ENCODE measurements at regions not wholly inside any gene's neighbourhood (a gene's known extent, or its start where the extent isn't known, plus 50 kb on each side); places are given as distances from the start of the nearest gene placed in this dataset.

DNA sequence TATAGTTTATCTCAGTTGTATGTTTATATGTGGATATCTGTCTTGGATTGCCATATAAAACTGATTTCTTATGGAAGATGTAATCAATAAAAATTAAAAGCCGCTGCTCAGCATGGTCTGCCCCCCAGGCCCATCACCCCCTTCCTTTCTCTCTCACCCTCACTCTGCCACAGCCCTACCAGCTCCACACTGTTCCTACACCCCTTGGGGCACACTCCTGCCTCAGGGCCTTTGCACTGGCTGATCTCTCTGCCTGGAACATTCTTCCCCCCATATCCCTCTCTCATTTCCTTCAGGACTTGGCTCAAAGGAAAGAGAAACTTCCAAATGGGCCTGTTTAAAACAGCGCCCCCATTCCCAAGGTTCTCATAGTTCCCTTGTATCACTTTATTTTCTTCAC, 63.1 kb downstream of the LRRC32 start:
- Mint-ChIP-seq H3K27me3 (ENCODE audit: insufficient read depth) (peaks cover 11% of the 10 kb centered on the region), H3K9me3 (no peaks in the 10 kb centered on the region; the same call in 1 of the 2 replicates), H3K36me3 (ENCODE audit: low read depth) (no peaks in the 10 kb centered on the region; the same call in 1 of the 2 replicates), H3K4me1 (ENCODE audit: low read depth) (peaks cover 27% of the 10 kb centered on the region), H3K4me3 (no peak overlapping the region), H3K27ac (no peak overlapping the region)
- TF ChIP-seq, protein P1, sequence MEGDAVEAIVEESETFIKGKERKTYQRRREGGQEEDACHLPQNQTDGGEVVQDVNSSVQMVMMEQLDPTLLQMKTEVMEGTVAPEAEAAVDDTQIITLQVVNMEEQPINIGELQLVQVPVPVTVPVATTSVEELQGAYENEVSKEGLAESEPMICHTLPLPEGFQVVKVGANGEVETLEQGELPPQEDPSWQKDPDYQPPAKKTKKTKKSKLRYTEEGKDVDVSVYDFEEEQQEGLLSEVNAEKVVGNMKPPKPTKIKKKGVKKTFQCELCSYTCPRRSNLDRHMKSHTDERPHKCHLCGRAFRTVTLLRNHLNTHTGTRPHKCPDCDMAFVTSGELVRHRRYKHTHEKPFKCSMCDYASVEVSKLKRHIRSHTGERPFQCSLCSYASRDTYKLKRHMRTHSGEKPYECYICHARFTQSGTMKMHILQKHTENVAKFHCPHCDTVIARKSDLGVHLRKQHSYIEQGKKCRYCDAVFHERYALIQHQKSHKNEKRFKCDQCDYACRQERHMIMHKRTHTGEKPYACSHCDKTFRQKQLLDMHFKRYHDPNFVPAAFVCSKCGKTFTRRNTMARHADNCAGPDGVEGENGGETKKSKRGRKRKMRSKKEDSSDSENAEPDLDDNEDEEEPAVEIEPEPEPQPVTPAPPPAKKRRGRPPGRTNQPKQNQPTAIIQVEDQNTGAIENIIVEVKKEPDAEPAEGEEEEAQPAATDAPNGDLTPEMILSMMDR (IDR thresholded peaks at IDR 0.05): peak; percentile 28; the same call in 1 of the 2 replicates
- no peak for DNase-seq

DNA sequence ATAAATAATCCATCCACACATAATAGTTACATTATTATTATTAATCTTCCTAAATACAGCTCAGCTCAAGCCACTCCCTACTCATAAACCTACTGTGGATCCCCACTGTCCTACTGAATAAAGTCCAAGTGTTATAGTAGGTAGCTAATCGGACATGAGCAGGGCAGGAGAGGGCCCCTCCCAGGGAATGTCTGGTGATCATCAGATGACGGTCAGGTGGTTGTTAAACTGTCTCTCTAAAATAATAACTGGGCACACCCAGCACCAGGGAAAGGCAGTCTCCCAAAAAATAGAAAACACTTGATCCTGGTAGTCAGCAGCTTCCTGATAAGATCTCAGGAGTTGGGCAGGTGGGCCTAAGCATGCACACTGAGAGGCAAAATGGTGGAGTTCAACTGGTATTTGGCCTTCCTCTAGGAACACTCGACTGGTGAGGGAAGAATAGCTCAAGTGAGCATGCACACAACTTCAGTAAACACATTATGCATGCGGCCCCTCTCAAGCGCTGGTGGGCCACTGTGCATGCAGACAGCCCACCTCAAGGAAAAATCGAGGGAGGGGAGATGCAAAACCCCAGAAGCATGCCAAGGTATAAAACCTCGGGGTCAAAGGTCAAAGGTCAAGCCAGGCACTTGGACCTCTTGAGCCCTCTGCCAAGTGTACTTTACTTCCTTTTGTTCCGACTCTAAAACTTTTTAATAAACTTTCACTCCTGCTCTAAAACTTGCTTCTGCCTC, 65.0 kb downstream of the LRRC32 start:
- Mint-ChIP-seq H3K9me3 (no peaks in the 10 kb centered on the region; the same call in 1 of the 2 replicates), H3K27ac (no peak overlapping the region), H3K36me3 (ENCODE audit: low read depth) (no peaks in the 10 kb centered on the region; the same call in 1 of the 2 replicates), H3K4me1 (ENCODE audit: low read depth) (peaks cover 27% of the 10 kb centered on the region), H3K4me3 (0 out of 2 replicates have a peak overlapping the region, but pooled peaks have one; percentile 26), H3K27me3 (ENCODE audit: insufficient read depth) (peaks cover 15% of the 10 kb centered on the region)
- no peak for DNase-seq
- TF ChIP-seq, protein P1 (IDR thresholded peaks at IDR 0.05): no peak

DNA sequence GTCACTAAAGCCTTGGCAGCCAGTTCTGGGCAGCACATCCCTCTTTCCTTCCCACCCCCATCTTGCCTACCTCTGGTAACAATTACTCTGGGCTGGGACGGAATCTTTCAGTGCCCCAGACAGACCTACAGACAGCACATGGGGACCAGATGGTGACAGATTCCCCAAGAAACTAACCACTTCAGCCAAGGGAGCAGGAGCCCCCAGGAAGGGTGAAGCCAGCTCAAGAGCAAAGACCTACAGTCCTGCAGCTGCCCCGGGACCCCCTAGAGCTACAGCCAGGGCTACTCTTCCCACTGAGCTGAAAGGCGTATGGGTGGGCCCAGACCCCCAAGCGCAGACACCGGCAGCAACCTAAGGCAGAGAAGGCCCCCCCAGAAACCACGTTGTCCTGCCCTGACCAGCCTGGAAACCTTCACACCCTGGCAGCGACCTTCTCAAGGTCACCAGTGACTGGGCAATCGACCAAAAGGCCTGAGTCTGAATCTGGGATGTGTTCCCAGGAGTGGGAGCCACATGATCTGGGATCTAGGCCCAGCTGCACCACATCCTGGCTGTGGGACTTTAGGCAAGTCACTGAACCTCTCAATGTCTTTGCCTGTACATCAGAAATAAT, 65.8 kb downstream of the LRRC32 start:
- Mint-ChIP-seq H3K4me3 (no peak overlapping the region), H3K27ac (peak overlapping the region; percentile 8; the same call in 1 of the 2 replicates), H3K4me1 (ENCODE audit: low read depth) (peaks cover 27% of the 10 kb centered on the region), H3K9me3 (no peaks in the 10 kb centered on the region; the same call in 1 of the 2 replicates), H3K27me3 (ENCODE audit: insufficient read depth) (peaks cover 14% of the 10 kb centered on the region), H3K36me3 (ENCODE audit: low read depth) (no peaks in the 10 kb centered on the region; the same call in 1 of the 2 replicates)
- peak; percentile 36 for DNase-seq
- TF ChIP-seq, protein P1 (IDR thresholded peaks at IDR 0.05): no peak

DNA sequence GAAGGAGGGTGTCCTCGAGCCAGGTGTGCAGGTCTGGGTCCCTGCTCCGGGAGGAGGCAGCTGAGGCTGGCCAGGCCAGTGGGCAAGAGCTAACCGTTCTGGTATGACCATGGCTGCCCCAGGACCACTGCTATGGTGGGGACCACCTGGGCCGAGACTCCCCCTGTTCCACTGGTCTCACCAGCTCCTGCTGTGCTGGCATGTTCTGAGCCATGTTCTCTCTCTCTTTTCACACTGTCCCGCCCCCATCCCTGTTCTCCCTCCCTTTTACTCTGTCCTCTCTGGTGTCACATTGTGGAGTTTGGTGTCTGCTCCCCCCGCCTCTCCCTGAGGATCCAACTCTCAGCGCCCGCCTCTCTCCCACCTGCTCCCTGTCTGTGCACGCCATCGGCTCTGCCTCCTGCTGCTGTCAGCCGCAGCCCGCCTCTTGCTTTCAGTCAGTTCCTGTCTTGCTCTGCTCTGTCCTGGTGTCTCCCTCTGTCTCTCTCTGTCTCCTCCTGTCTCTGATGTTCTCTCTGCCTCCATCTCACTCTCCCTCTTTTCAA, 66.4 kb downstream of the LRRC32 start:
- DNase-seq: no peak
- peaks cover 12% of the 10 kb centered on the region for H3K27me3 Mint-ChIP-seq (ENCODE audit: insufficient read depth)
- TF ChIP-seq, protein P1 (IDR thresholded peaks at IDR 0.05): no peak
- peak overlapping the region; percentile 8; the same call in 1 of the 2 replicates for H3K27ac Mint-ChIP-seq
- H3K4me1 Mint-ChIP-seq (ENCODE audit: low read depth): peaks cover 30% of the 10 kb centered on the region
- no peak overlapping the region for H3K4me3 Mint-ChIP-seq
- H3K9me3 Mint-ChIP-seq: no peaks in the 10 kb centered on the region; the same call in 1 of the 2 replicates
- H3K36me3 Mint-ChIP-seq (ENCODE audit: low read depth): no peaks in the 10 kb centered on the region; the same call in 1 of the 2 replicates

DNA sequence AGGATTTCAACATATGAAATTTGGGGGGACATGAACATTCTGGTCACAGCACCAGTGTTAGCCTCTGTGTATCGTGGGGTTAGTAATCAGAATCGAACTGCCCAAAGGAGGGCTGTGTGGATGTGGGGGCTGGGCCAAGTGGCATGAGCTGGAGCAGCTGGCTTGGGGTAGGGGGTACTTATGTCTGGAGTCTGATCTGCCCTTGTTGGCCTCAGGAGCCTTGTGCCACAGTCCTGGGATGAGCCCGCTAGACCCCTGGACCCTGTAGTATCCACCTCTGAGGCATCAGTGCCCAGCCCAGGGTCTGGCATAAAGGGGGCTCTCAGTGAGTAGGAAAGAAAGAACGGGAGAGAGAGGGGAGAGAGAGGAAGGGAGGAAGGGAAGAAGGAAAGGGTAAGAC, 67.3 kb downstream of the LRRC32 start:
- peaks cover 14% of the 10 kb centered on the region for H3K27me3 Mint-ChIP-seq (ENCODE audit: insufficient read depth)
- H3K9me3 Mint-ChIP-seq: no peaks in the 10 kb centered on the region; the same call in 1 of the 2 replicates
- H3K36me3 Mint-ChIP-seq (ENCODE audit: low read depth): no peaks in the 10 kb centered on the region; the same call in 1 of the 2 replicates
- no peak overlapping the region for H3K27ac Mint-ChIP-seq
- DNase-seq: no peak
- H3K4me1 Mint-ChIP-seq (ENCODE audit: low read depth): peaks cover 33% of the 10 kb centered on the region
- H3K4me3 Mint-ChIP-seq: no peak overlapping the region
- TF ChIP-seq, protein P1 (IDR thresholded peaks at IDR 0.05): no peak
